Adipocyte (in vitro differentiated cells): ENCODE measurements at regions not wholly inside any gene's neighbourhood (a gene's known extent, or its start where the extent isn't known, plus 50 kb on each side); places are given as distances from the start of the nearest gene placed in this dataset.
A peak's percentile ranks its signal among the peaks of the same experiment; 100 is the strongest.

ENCODE experiments used
- DNase-seq: peaks from one replicate; pipeline ENCODE4 v3.0.0-alpha.2; 2015; ENCODE audit warnings: low read depth
- H3K27me3 ChIP-seq: replicated peaks from 2 replicates; pipeline ENCODE4 v1.7.0; 2013; ENCODE audit warnings: mild to moderate bottlenecking, low read length, moderate library complexity; ENCODE audit not compliant: control insufficient read depth, insufficient read depth
- H3K36me3 ChIP-seq: 2 replicates; pipeline ENCODE4 v1.7.0; 2013; ENCODE audit warnings: low read length, mild to moderate bottlenecking, moderate library complexity; ENCODE audit not compliant: control insufficient read depth, insufficient read depth, severe bottlenecking
- H3K4me1 ChIP-seq: 2 replicates; pipeline ENCODE4 v1.7.0; 2013; ENCODE audit warnings: mild to moderate bottlenecking, low read length, moderate library complexity; ENCODE audit not compliant: control insufficient read depth, insufficient read depth
- H3K4me3 ChIP-seq: 2 replicates; pipeline ENCODE4 v1.7.0; 2013; ENCODE audit warnings: mild to moderate bottlenecking, low read length, moderate library complexity
- H3K9ac ChIP-seq: 2 replicates; pipeline ENCODE4 v1.7.0; 2013; ENCODE audit warnings: mild to moderate bottlenecking, low read length, moderate library complexity
- H3K9me3 ChIP-seq: 2 replicates; pipeline ENCODE4 v1.7.0; 2013; ENCODE audit warnings: mild to moderate bottlenecking, low read length, moderate library complexity; ENCODE audit not compliant: control insufficient read depth

- H3K27me3 ChIP-seq, result no peaks in the 10 kb centered on the region
- H3K4me1 ChIP-seq, result peaks cover 24% of the 10 kb centered on the region
- no peak overlapping the region for H3K4me3 ChIP-seq
- H3K9ac ChIP-seq, result no peak overlapping the region
- DNase-seq, result no peak
- H3K36me3 ChIP-seq, result no peaks in the 10 kb centered on the region
- no peaks in the 10 kb centered on the region for H3K9me3 ChIP-seq
Measured at GRCh38 chr18:10278265-10278664, 176.2 kb upstream of the APCDD1 start.

- H3K4me3 ChIP-seq, result no peak overlapping the region
- no peak overlapping the region for H3K9ac ChIP-seq
- DNase-seq, result no peak
- H3K4me1 ChIP-seq, result peaks cover 12% of the 10 kb centered on the region
- no peaks in the 10 kb centered on the region for H3K9me3 ChIP-seq
- no peaks in the 10 kb centered on the region for H3K27me3 ChIP-seq
- no peaks in the 10 kb centered on the region for H3K36me3 ChIP-seq
Measured at GRCh38 chr18:10279471-10279870, 175.0 kb upstream of the APCDD1 start.

- Histone ChIP-seq H3K9ac (no peak overlapping the region), H3K4me1 (peaks cover 7% of the 10 kb centered on the region), H3K9me3 (no peaks in the 10 kb centered on the region), H3K36me3 (no peaks in the 10 kb centered on the region), H3K4me3 (no peak overlapping the region), H3K27me3 (no peaks in the 10 kb centered on the region)
- DNase-seq, result no peak
Measured at GRCh38 chr18:10279905-10280644, 174.4 kb upstream of the APCDD1 start.

GRCh38 chr18:10284540-10285282, 169.7 kb upstream of the APCDD1 start:
- H3K9me3 ChIP-seq, result peaks cover 11% of the 10 kb centered on the region
- H3K9ac ChIP-seq, result no peak overlapping the region
- no peaks in the 10 kb centered on the region for H3K27me3 ChIP-seq

GRCh38 chr18:10285283-10285640, 169.2 kb upstream of the APCDD1 start:
- H3K36me3 ChIP-seq, result no peaks in the 10 kb centered on the region
- H3K4me1 ChIP-seq, result peaks cover 14% of the 10 kb centered on the region
- no peak for DNase-seq
- H3K4me3 ChIP-seq, result no peak overlapping the region
- no peaks in the 10 kb centered on the region for H3K27me3 ChIP-seq
- no peak overlapping the region for H3K9ac ChIP-seq
- H3K9me3 ChIP-seq, result peaks cover 11% of the 10 kb centered on the region

More at GRCh38 chr18:10284540-10285282, 169.7 kb upstream of the APCDD1 start:
- Histone ChIP-seq H3K4me1 (peaks cover 8% of the 10 kb centered on the region), H3K36me3 (no peaks in the 10 kb centered on the region), H3K4me3 (no peak overlapping the region)
- no peak for DNase-seq

- no peaks in the 10 kb centered on the region for H3K27me3 ChIP-seq
- H3K36me3 ChIP-seq, result no peaks in the 10 kb centered on the region
- peak; percentile 12 for DNase-seq
- peaks cover 11% of the 10 kb centered on the region for H3K9me3 ChIP-seq
- peaks cover 27% of the 10 kb centered on the region for H3K4me1 ChIP-seq
- no peak overlapping the region for H3K4me3 ChIP-seq
- H3K9ac ChIP-seq, result no peak overlapping the region
Measured at GRCh38 chr18:10286580-10287150, 167.8 kb upstream of the APCDD1 start.

GRCh38 chr18:10289251-10289650, 165.2 kb upstream of the APCDD1 start:
- Histone ChIP-seq H3K9me3 (peaks cover 11% of the 10 kb centered on the region), H3K36me3 (no peaks in the 10 kb centered on the region), H3K9ac (no peak overlapping the region), H3K4me1 (peaks cover 31% of the 10 kb centered on the region), H3K27me3 (no peaks in the 10 kb centered on the region), H3K4me3 (no peak overlapping the region)
- no peak for DNase-seq

GRCh38 chr18:10289951-10290637, 164.3 kb upstream of the APCDD1 start:
- Histone ChIP-seq H3K4me3 (no peak overlapping the region), H3K9ac (peak overlapping the region; percentile 88), H3K9me3 (peaks cover 11% of the 10 kb centered on the region), H3K36me3 (no peaks in the 10 kb centered on the region), H3K4me1 (peaks cover 31% of the 10 kb centered on the region), H3K27me3 (no peaks in the 10 kb centered on the region)
- DNase-seq, result no peak

- Histone ChIP-seq H3K9me3 (peaks cover 11% of the 10 kb centered on the region), H3K9ac (peak overlapping the region; percentile 88), H3K36me3 (no peaks in the 10 kb centered on the region), H3K4me3 (no peak overlapping the region), H3K27me3 (no peaks in the 10 kb centered on the region), H3K4me1 (peaks cover 31% of the 10 kb centered on the region)
- DNase-seq, result no peak
Measured at GRCh38 chr18:10290638-10291235, 163.7 kb upstream of the APCDD1 start.

GRCh38 chr18:10291568-10291981, 162.9 kb upstream of the APCDD1 start:
- Histone ChIP-seq H3K27me3 (no peaks in the 10 kb centered on the region), H3K4me3 (peak overlapping the region; percentile 21), H3K36me3 (no peaks in the 10 kb centered on the region), H3K9ac (peak overlapping the region; percentile 88), H3K4me1 (peaks cover 31% of the 10 kb centered on the region), H3K9me3 (peaks cover 11% of the 10 kb centered on the region)
- no peak for DNase-seq

GRCh38 chr18:10293966-10294365, 160.5 kb upstream of the APCDD1 start:
- H3K36me3 ChIP-seq, result no peaks in the 10 kb centered on the region
- no peak overlapping the region for H3K9ac ChIP-seq
- no peaks in the 10 kb centered on the region for H3K27me3 ChIP-seq
- no peak for DNase-seq
- no peak overlapping the region for H3K4me3 ChIP-seq
- peaks cover under 1% of the 10 kb centered on the region for H3K9me3 ChIP-seq
- peaks cover 33% of the 10 kb centered on the region for H3K4me1 ChIP-seq
